Skeletal muscle cell (primary cell): ENCODE measurements at regions not wholly inside any gene's neighbourhood (a gene's known extent, or its start where the extent isn't known, plus 50 kb on each side); places are given as distances from the start of the nearest gene placed in this dataset.
A peak's percentile ranks its signal among the peaks of the same experiment; 100 is the strongest.
"Not testable (repeated sequence)": the region's sequence is repeated elsewhere in the genome, so short reads cannot be mapped to it uniquely, and the experiment has no call there.

ENCODE experiments used
- DNase-seq: peaks from one replicate; pipeline ENCODE4 v3.0.0-alpha.2; 2010; ENCODE audit warnings: low read depth
- H3K4me3 ChIP-seq: 2 replicates; pipeline ENCODE4 v1.5.1; 2011; ENCODE audit warnings: low read depth, mild to moderate bottlenecking, control low read depth, low read length, moderate library complexity

DNA sequence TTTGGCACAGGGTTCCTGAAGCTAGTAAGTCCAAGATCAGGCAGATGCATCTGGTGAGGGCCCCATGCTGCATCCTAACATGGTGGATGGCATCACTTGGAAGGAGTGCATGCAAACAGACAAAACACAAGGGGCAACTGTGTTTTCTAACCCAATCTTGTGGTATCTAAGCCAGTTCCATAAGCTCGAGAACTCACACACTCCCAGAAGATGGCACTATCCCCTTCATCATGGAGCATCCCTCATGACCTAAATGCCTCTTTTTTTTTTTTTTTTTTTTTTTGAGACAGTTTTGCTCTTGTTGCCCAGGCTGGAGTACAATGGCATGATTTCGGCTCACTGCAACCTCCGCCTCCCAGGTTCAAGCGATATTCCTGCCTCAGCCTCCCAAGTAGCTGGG lies 1763.5 kb downstream of the SLITRK5 start:
- peak; percentile 19 for DNase-seq
- H3K4me3 ChIP-seq, result not testable (repeated sequence)

GRCh38 chr13:89454681-89455080 lies 1783.5 kb downstream of the SLITRK5 start:
- no peak overlapping the region for H3K4me3 ChIP-seq
- DNase-seq, result no peak

- no peak for DNase-seq
- no peak overlapping the region for H3K4me3 ChIP-seq
These were observed 1784.1 kb downstream of the SLITRK5 start for GRCh38 chr13:89455225-89455624.

DNA sequence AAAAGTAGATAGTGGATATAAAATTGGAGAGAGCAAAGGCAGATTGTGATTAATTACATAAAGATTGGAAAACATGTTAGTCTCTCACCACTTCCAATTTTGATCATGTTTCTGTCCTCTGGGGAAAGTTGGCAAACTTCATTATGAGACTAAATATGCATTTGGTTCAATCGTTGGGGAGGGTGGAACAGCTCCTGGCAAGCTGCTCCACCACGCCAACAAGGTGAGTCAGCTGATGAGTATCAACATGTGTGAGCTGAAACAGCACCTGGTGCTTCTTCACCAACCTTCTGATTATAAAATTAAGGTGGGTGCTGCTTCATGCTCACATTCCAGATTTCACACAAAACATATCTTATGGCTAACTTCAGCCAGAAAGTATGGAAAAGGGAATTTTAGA lies 1784.6 kb downstream of the SLITRK5 start:
- no peak for DNase-seq
- no peak overlapping the region for H3K4me3 ChIP-seq

DNA sequence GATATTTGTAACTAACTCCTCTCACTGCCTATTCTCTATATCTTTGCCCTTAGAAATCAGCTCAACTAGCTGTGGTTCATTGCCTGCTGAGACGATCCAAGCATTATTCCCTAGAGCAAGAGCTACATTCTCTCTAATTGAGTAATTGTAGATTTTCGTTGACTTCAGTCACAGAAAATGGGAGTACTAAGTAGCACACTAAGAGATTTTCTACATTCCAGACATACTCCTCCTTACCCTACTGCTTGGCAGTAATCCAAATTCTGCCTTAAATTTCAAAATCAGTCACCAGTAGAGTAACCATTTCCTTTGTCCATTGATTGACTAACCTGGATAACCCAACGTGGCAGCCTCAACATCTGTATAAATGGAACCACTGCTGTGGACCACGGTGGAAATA lies 1786.8 kb downstream of the SLITRK5 start:
- peak; percentile 87 for DNase-seq

DNA sequence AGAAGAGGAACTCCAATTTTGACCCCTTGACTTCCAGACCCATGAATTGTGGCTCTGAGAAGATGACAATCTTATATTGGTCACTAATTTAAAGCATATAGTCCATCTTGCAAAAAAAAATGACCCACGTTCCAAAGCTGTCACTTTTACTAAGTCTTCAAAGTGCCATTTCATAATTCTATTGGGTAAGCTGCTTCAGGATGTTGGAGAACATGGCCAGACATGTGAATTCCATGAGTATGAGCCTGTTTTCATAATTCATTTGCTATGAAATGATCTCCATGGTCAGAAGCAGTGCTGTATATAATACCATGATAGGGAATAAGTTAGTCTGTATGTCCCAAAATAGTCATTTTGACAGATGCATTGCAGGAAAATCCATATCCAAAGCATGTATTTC lies 1787.3 kb downstream of the SLITRK5 start:
- no peak for DNase-seq
- no peak overlapping the region for H3K4me3 ChIP-seq

More for the DNA sequence above, 1786.8 kb downstream of the SLITRK5 start:
- H3K4me3 ChIP-seq, result no peak overlapping the region

GRCh38 chr13:89460895-89461294 lies 1789.7 kb downstream of the SLITRK5 start:
- DNase-seq, H3K4me3 ChIP-seq: not testable (repeated sequence)

- H3K4me3 ChIP-seq, result no peak overlapping the region
- DNase-seq, result peak; percentile 87
These were observed 1794.2 kb downstream of the SLITRK5 start for GRCh38 chr13:89465366-89465765.

DNA sequence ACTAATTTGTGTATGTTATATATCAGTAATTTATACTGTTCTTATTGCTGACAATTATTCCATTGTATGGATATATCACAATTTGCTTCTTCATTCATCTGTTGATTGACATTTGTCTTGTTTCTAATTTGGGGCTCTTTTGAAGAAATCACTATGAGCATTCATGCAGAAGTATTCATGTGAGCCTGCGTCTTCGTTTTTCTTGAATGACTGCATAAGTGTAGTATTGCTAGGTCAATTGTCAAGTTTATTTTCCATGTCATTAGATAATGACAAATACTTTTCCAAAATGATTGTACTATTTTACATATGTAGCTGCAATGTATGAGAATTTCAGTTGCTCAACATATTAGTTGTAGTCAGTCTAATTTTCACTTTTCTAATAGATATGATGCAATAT lies 1796.9 kb downstream of the SLITRK5 start:
- DNase-seq, result no peak
- H3K4me3 ChIP-seq, result no peak overlapping the region

GRCh38 chr13:89470901-89471300 lies 1799.7 kb downstream of the SLITRK5 start:
- DNase-seq, result no peak
- H3K4me3 ChIP-seq, result no peak overlapping the region

- DNase-seq, result no peak
- no peak overlapping the region for H3K4me3 ChIP-seq
These were observed 1803.3 kb downstream of the SLITRK5 start for GRCh38 chr13:89474432-89474831.

DNA sequence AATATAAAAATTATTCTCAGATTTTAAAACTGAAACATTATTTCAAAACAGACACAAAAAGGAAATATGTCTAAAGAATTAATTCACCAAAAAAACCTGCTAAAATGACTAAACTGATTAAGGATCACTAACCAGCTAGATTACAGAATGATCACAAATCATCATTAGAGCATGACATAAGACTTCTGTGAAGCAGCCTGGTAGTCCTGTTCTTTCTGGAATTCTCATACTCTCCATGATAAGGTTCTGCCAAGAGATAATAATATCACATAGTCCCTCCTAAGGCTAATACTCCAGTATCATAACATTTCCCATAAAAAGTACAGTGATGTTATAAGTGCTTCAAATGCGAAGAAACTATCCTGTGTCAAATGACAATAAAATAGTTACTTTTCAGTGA lies 1814.9 kb downstream of the SLITRK5 start:
- no peak for DNase-seq

GRCh38 chr13:89486709-89487108 lies 1815.5 kb downstream of the SLITRK5 start:
- H3K4me3 ChIP-seq, result no peak overlapping the region
- no peak for DNase-seq

More for the DNA sequence above, 1814.9 kb downstream of the SLITRK5 start:
- no peak overlapping the region for H3K4me3 ChIP-seq

- no peak overlapping the region for H3K4me3 ChIP-seq
- DNase-seq, result no peak
These were observed 1819.5 kb downstream of the SLITRK5 start for GRCh38 chr13:89490661-89491060.

- no peak overlapping the region for H3K4me3 ChIP-seq
- DNase-seq, result no peak
These were observed 1825.3 kb downstream of the SLITRK5 start for GRCh38 chr13:89496478-89496877.

DNA sequence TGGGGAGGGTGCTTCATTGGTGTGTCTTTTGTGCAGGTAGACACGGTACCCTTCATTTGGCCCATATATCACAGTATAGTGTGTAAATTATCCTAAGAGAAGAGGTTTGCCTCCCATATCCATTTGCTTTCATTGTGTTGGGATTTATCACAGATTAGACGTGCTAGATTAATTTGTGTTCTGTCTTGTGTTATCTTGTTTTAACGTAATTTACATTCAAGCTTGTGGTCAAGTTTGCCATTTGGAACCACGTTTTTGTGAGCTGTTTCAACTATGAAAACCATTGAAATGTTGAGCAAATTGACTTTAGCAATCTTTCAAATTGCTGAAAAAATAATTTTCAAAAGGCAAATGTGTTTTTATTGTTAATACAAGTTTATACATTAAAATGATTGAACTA lies 1826.5 kb downstream of the SLITRK5 start:
- DNase-seq, result no peak
- H3K4me3 ChIP-seq, result no peak overlapping the region

- H3K4me3 ChIP-seq, result no peak overlapping the region
- DNase-seq, result no peak
These were observed 1831.1 kb downstream of the SLITRK5 start for GRCh38 chr13:89502286-89502685.

- DNase-seq, result peak; percentile 80
- no peak overlapping the region for H3K4me3 ChIP-seq
These were observed 1832.8 kb upstream of the MIR17HG start for GRCh38 chr13:89514534-89515312.

DNA sequence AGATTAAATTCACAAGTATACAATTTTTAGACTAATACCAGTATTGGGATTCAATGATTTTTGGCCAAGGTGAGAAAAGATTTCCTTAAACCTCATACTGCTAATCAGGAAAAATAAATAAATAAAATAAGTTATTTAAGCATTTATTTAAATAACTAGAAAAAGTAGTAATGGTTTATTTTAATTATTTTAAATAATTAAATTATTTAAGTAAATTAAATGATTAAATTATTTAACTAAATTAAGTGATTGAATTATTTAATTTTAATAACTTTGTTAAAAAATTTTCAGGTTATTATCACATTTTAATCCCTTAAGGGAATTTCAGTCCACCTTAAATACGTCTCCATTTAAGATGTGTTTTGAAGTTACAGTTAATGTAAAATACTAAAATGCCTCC lies 1831.5 kb upstream of the MIR17HG start:
- no peak overlapping the region for H3K4me3 ChIP-seq
- DNase-seq, result no peak

DNA sequence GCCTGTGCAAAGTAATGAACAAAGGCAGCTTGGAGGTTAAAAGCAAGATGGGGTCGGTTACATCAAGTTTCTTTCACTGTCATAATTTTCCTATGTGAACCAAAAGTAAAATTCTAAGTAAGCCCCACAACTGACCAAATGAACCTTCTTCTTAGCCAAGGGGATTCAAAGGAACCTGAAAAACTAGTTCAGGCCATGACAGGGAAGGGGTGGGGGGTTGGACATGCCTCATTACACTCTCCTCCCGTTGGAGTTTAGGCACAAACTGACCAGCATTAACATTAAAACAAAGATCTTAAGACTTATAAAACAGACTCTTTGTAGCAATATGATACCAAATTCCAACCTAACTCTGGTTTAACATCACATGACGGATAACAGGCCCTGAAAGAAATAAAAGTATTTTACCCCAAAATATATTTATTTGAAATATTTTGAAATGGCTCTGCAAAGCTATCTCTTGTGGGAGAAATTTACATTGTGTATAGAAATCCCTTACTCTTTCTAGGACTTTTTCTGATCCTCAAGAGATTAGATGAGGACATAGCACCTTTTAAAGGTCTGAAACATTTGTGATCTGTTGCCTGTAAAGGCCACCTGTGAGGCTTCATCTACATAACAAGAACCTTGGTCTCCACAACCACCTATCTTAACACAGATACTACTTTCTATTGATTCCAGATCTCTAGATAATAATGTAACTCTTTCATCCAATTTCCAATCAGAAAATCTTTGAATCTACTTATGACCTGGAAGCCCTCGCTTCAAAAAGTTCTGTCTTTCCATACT lies 1829.0 kb upstream of the MIR17HG start:
- no peak overlapping the region for H3K4me3 ChIP-seq
- no peak for DNase-seq

DNA sequence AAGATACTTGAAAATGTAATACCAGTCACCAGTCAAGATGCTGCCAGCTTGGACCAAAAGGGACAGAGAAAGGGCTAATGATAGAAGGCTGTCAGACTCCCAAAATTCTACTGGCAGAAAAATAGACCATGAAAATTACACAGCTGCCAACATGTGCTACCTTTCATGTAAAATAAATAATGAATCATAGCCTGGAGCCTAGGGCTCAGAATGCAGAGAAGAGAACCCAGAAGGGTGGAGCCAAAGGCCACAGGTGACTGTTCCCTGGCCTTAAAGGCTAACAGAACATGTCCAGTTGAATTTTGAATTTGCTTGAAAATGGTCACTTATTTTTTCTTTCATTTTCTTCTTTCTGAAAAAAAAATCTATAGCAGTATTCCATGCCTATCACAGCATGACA lies 1827.0 kb upstream of the MIR17HG start:
- no peak for DNase-seq
- no peak overlapping the region for H3K4me3 ChIP-seq
